ENCODE measurements at regions not wholly inside any gene's neighbourhood (a gene's known extent, or its start where the extent isn't known, plus 50 kb on each side); places are given as distances from the start of the nearest gene placed in this dataset.

DNA sequence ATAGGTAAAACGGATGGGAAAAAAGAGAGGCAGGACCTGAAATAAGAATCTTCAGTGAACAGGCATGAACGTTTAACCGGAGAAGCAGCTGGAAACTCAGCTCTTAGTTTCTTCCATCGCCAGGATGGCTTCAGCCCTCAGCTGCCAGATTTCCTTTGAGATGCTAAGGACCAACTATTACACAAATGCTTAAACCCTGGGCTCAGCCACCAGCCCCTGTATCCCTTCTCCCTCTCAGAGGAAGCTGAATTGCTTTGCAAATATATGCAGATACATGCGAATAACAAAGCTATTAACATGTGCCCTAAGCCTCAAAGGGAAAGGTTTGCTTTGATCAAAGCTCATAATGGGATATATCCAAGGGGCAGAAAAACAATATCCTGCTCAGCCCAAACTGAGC, 515.1 kb downstream of the OMA1 start:
- Histone ChIP-seq H3K36me3 (no peaks in the 10 kb centered on the region), H3K27me3 (no peaks in the 10 kb centered on the region), H3K4me3 (no peak overlapping the region), H3K4me1 (no peaks in the 10 kb centered on the region), H3K27ac (no peak overlapping the region), H3K9me3 (no peaks in the 10 kb centered on the region)
- TF ChIP-seq, protein P1, sequence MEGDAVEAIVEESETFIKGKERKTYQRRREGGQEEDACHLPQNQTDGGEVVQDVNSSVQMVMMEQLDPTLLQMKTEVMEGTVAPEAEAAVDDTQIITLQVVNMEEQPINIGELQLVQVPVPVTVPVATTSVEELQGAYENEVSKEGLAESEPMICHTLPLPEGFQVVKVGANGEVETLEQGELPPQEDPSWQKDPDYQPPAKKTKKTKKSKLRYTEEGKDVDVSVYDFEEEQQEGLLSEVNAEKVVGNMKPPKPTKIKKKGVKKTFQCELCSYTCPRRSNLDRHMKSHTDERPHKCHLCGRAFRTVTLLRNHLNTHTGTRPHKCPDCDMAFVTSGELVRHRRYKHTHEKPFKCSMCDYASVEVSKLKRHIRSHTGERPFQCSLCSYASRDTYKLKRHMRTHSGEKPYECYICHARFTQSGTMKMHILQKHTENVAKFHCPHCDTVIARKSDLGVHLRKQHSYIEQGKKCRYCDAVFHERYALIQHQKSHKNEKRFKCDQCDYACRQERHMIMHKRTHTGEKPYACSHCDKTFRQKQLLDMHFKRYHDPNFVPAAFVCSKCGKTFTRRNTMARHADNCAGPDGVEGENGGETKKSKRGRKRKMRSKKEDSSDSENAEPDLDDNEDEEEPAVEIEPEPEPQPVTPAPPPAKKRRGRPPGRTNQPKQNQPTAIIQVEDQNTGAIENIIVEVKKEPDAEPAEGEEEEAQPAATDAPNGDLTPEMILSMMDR (IDR thresholded peaks at IDR 0.05): no peak
- DNase-seq (ENCODE audit: low spot score): no peak

DNA sequence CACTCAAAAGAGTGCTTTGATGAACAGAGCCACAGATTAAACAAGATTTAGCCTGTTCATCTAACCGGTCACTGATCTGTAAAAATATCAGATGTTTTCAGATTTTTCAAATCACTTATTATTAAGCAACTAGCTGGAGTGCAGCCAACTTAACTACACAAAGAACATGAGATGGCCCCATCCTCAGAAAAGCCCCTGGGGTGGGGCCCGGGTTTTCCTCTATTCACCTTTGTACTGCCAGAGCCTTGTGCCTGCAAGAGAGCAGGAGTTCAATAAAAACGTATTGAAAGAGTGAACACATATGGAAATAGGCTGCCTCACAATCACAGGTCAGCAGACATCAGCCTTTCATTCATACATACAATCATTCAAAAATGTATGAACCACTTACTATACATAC, 516.1 kb downstream of the OMA1 start:
- no peak overlapping the region for H3K27ac ChIP-seq
- no peak overlapping the region for H3K4me3 ChIP-seq
- H3K4me1 ChIP-seq: no peaks in the 10 kb centered on the region
- H3K36me3 ChIP-seq: no peaks in the 10 kb centered on the region
- H3K27me3 ChIP-seq: no peaks in the 10 kb centered on the region
- DNase-seq (ENCODE audit: low spot score): no peak
- H3K9me3 ChIP-seq: no peaks in the 10 kb centered on the region
- TF ChIP-seq, protein P1 (IDR thresholded peaks at IDR 0.05): no peak

DNA sequence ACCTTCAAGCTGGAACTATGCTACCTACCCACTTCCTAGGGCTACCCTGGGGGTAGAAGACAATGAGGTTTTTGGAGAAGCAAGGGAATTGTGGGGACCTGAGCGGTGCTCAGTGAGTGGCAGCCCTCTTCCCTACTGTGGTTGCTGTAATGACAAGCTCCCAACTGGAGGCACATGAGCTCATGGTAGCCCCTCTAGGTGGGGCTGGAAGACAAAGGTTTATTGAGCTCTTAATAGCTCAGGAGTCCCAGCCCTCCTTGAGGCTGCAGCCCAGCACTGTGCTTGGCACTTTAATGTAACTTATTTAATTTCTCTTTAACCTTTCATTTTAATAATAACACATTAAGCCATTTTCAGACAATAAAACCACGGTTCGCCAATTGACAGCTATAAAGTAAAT, 528.9 kb downstream of the OMA1 start:
- no peaks in the 10 kb centered on the region for H3K36me3 ChIP-seq
- TF ChIP-seq, protein P1 (IDR thresholded peaks at IDR 0.05): no peak
- no peaks in the 10 kb centered on the region for H3K9me3 ChIP-seq
- H3K4me1 ChIP-seq: no peaks in the 10 kb centered on the region
- no peak overlapping the region for H3K4me3 ChIP-seq
- no peaks in the 10 kb centered on the region for H3K27me3 ChIP-seq
- no peak for DNase-seq (ENCODE audit: low spot score)
- no peak overlapping the region for H3K27ac ChIP-seq

DNA sequence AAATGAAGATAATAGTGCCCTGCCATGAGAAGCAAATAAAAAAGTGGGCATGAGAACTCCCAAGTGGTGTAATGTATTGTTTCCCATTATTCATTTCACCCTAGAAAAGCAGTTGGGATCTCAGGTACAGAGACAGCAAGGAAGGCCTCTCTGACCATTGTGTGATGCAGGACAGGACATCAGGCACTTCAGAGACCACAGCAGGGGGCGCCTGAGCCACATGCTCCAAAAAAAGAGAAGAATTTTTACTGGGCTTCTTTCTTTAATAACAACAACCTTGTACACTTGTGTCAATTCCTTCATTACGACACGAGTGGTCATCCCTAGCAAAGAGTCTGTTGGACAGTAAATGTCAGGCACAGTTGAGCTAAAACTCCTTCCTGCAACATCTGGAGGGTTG, 533.3 kb downstream of the OMA1 start:
- H3K27me3 ChIP-seq: no peaks in the 10 kb centered on the region

DNA sequence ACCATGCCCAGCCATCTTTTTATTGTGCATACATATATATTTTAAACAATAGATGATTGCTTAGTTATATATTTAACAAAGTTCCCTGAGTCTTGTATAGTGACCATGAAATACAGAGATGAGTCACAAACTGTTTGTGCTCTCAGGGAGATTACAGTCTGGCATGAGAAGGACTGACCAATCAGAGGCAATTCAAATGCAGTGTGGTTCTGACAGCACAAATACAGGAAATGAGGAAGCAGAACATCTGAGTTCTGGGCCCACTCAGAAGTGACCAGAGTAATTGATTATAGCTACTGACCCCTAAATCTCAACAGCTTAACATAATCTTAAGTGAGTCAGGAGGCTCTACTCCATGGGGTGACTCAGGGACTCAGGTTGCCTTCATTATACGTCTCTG, 534.5 kb downstream of the OMA1 start:
- Histone ChIP-seq H3K9me3 (no peaks in the 10 kb centered on the region), H3K4me1 (no peaks in the 10 kb centered on the region), H3K36me3 (no peaks in the 10 kb centered on the region), H3K27me3 (no peaks in the 10 kb centered on the region), H3K4me3 (no peak overlapping the region), H3K27ac (no peak overlapping the region)
- no peak for DNase-seq (ENCODE audit: low spot score)
- TF ChIP-seq, protein P1 (IDR thresholded peaks at IDR 0.05): no peak

More for the DNA sequence above, 533.3 kb downstream of the OMA1 start:
- no peaks in the 10 kb centered on the region for H3K4me1 ChIP-seq
- TF ChIP-seq, protein P1 (IDR thresholded peaks at IDR 0.05): no peak
- DNase-seq (ENCODE audit: low spot score): no peak
- no peaks in the 10 kb centered on the region for H3K36me3 ChIP-seq
- no peak overlapping the region for H3K27ac ChIP-seq
- no peak overlapping the region for H3K4me3 ChIP-seq
- H3K9me3 ChIP-seq: no peaks in the 10 kb centered on the region

DNA sequence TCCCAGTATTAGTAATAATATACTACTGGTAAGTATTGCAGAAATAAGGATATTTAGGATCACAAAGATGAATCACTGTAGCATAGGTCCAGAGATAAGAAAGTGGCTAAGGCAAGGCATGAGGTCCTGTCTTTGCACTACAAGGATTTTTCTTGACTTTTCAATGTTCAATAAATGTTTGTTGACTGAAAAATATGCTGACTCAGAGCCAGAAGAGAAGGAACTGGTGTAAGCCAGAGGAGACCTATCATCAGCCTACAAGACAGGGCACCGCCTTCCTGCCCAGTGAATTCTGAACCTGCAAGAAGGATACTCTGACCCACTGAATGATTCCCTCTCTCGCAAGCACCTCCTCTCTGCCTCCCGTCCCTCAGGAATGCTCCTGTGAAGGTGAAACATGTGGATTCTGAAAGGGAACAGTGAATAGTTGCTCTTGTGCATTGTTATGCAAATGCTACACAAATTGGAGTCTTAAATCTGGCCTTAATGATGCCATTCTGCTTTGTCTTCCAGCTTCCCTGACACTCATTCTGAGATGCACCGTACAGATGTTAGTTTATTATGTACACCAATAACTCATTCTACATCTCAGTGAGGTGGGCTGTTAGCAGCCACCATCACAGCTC, 540.0 kb downstream of the OMA1 start:
- Histone ChIP-seq H3K36me3 (no peaks in the 10 kb centered on the region), H3K9me3 (no peaks in the 10 kb centered on the region), H3K4me1 (no peaks in the 10 kb centered on the region), H3K27me3 (no peaks in the 10 kb centered on the region), H3K27ac (no peak overlapping the region), H3K4me3 (no peak overlapping the region)
- TF ChIP-seq, protein P1 (IDR thresholded peaks at IDR 0.05): no peak
- DNase-seq (ENCODE audit: low spot score): no peak

Measured in right atrium auricular region (tissue), 2 donors.